SH-SY5Y (cell line): ENCODE measurements at regions not wholly inside any gene's neighbourhood (a gene's known extent, or its start where the extent isn't known, plus 50 kb on each side); places are given as distances from the start of the nearest gene placed in this dataset.

Experiments used
- GATA2 ChIP-seq: IDR thresholded peaks from 2 replicates; pipeline ENCODE4 v1.6.1; 2011; ENCODE audit warnings: mild to moderate bottlenecking, low read depth, low read length
- GATA3 ChIP-seq: IDR thresholded peaks from 2 replicates; pipeline ENCODE4 v1.6.1; 2011; ENCODE audit warnings: low read depth, mild to moderate bottlenecking, low read length, moderate library complexity

DNA sequence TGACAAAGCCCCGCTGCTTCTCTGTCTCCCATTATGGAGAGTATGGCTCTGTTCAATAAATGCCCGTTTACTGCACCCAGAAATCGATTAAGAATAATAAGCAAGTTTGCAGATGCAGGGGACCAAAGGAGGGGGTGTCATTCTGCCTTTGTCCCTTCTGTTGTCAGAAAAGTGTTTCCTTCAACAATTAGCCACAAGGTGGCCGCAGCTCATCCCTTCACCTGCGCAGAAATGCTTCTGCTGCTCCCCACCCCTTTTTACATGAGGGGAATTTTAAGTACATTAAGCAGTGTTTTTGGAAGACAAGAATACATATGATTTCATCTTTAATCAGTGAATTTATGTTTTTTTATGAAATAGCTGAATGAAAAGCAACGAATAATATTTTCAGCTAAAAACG, 175.6 kb upstream of the ARX start:
- TF ChIP-seq GATA3 (no peak), GATA2 (no peak)

DNA sequence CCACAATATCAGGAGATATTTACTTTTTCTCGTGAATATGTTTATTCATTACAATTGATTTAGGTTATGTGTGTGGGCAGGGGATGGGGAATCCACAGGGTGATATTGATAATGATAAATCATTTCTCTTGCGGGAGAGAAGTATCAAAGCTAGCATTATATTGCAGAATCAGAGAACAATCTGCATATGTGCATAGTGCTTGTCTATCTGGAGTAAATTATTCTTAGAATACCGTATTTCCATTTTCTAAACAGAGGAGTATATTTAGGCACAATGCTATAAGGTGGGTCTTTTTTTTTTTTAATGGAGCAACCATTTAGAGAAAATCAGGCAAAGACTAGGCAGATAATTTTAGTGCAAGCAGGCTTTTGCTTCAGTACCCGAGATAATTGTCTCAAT, 166.0 kb upstream of the ARX start:
- no peak for TF ChIP-seq GATA3
- TF ChIP-seq GATA2 = no peak

DNA sequence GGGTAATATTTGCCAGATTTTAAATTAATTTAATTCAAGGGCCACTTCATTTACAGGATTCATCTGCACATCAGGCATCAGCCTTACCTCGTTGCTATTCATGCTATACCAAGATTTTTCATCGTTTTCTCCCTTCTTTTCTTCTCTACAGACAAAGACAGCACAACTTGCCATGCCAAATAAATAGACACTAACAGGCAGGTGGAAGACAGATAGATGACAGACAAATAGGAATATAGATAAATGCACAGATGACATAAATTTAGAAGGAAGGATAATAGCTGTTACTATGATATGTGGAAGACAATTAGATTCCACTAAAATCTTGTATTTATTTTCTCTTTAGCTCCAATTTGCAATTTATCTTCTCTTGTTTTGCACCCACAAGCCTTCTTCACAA, 164.5 kb upstream of the ARX start:
- no peak for TF ChIP-seq GATA2
- TF ChIP-seq GATA3 = no peak

DNA sequence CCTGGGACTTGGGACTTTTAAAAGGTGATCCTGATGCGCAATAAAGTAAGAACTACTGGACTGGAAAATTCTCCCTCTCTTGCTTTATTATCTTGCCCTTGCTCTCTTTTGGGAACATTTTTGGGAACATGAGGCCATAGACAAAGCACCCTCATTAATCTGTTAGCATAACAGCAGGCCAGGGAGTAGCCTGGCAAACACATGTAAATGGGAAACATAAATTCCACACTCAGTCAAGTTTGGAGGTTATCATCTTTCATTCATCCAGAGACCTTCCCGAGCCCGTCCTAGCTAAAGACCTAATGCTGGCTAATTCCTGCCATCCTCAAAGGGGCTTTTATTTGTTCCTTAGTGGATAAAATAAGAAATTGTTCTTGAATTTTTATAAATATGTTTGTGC, 162.8 kb upstream of the ARX start:
- TF ChIP-seq GATA3 (no peak), GATA2 (no peak)

DNA sequence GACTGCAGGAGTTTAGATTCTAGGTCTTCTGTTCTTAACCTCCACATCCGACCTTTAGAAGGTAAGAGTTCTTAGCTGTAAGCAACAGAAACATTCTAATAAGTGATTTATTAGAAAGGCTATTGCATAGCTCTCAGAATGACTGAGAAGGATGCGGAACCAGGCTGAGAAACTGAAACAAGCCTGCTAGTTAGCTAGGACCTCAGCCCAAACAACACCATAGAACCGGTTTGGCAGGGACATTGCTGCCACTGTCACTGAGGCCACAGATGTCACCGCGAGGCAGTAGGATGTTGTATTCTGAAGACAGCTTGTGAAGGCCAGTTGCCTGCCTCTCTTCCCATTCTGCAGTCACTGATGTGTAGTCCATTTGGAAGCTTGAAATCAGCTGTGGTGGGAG, 160.0 kb upstream of the ARX start:
- TF ChIP-seq GATA3 (no peak), GATA2 (no peak)

DNA sequence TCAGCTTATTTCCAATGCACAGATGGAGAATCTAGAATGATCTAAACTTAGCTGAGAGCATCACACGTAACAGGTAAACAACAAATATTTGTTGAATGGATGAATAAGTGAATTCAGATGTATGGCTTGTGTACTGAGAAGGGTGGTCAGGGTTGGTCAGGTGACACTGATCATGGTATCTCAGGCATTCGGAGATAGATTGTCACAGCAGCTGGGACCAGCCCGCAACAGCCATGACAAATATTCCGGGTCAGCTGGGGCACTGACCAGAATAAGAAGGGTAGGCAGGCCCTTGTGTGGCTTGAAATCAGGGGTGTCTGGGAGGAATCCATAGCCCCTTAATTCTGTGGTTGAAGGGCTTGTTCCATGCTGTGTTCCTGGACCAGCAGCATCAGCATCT, 159.4 kb upstream of the ARX start:
- TF ChIP-seq GATA3 (no peak), GATA2 (no peak)

DNA sequence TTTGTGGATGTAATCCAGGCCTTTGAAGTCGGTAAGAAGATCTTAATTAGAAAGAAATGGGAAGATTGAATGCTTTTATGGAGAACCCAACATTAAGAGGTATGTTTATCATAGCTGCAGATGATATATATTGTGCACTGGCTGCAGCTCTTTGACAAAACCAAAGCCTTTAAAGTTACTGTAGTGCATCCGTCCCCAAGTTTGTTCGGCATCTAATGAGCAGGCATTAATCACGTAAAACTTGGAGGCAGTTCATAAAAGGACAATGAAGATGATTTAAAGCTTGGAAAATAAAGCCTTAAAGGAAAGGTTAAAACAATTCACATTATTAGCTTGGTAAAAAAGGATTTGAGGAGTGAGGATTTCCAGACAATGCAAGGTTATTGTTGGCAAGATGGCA, 150.8 kb upstream of the ARX start:
- no peak for TF ChIP-seq GATA3
- no peak for TF ChIP-seq GATA2

DNA sequence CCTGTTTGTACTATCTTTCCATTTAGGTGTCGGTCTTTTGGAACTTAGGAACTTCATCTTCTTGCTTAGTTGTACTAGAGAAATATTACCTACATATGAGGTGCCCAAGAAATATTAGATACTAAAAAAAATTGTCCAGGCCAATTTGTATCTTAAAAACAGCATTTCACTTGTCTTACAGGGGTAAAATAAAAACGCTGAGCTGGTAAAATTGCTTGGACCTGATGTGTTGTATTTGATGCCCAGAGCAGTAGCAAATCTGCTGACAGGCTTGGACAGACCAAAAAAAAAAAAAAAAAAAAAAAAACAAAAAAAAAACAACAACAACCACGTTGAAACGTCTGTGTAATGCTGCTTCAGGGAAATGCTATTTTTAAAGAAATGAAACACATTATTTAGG, 150.4 kb upstream of the ARX start:
- no peak for TF ChIP-seq GATA2
- TF ChIP-seq GATA3 = no peak

DNA sequence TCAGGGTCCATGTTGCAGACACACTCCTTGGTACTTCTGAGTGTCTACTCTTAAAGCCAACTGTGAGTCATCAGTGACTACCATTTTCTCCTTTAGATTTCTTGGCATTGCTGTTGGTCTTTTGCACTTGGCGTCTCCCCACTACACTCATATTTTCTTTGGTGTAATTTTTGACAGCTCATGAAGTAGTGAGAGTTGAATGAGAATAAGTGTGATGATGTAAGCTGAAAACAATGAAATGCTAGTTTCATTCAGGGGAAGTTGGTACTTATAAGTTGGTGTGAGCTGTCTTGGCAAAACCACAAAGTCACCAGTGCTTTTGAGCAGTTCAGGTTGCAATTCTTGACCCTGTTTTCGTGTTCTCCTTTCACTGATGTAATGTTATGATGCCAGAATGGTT, 142.9 kb upstream of the ARX start:
- no peak for TF ChIP-seq GATA2
- TF ChIP-seq GATA3 = no peak

DNA sequence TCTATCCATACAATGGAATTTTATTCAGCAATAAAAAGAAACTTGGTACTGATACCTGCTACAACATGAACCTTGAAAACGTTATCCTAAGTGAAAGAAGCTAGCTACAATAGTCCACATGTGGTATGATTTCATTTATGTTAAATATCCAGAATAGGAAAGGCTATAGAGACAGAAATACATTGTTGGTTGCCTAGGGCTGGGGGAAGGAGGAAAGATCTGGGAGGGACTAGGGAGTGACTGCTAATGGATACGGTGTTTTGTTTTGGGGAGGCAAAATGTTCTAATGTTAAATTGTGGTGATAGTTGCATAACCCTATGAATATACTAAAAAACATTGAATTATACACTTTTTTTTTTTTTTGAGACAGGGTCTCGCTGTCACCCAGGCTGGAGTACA, 141.1 kb upstream of the ARX start:
- TF ChIP-seq GATA2 = no peak
- no peak for TF ChIP-seq GATA3

DNA sequence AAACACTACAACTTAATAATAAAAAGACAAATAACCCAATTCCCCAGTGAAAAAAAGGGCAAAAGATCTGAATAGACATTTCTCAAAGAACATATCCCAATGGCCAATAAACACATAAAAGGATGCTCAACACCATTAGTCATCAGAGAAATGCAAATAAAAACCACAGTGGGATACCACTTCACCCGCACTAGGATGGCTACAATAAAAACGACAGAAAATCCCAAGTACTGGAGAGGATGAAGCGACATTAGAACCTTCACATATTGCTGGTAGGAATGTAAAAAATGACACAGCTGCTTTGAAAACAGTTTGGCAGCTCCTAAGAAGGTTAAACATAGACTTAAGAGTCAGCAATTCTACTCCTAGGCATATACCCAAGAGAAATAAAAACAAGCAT, 140.6 kb upstream of the ARX start:
- TF ChIP-seq GATA3 = no peak
- no peak for TF ChIP-seq GATA2

DNA sequence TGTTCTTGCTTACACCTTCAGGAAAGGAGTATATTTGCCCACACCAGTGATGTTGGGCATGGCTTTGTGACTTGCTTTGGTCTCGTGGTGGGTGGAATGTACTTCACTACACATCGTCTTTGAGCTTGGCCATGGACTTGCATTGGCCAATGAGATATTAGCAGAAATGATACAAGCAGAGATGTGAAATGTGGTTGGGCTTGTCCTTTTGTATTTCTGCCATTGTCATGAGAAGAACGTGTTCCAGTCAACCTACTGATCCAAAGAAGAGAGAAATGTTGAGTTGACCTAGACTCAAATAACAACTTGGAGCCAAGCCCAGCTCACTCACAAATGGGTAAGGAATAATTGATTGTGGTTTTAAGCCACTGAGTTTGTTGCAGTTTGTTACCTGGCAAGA, 138.4 kb upstream of the ARX start:
- TF ChIP-seq GATA2 = no peak
- no peak for TF ChIP-seq GATA3

DNA sequence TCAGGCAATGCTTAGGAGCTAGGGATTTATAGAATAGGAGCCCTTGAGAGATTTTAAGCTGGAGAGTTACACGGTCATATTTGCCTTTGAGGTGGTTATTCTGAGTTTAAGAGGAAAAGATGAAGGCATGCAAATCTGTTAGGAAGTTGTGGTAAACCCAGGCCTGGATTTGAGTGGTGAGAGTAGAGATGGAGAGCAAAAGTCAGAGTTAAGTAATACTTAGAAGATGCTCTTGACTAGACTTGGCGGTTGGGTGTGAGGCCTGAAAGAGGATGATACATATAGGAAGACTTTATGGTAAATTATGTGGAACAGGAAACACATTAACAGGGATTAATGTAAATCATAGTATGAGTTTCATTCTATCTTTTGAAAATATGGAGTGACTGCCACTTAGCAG, 136.0 kb upstream of the ARX start:
- TF ChIP-seq GATA3 (no peak), GATA2 (no peak)

DNA sequence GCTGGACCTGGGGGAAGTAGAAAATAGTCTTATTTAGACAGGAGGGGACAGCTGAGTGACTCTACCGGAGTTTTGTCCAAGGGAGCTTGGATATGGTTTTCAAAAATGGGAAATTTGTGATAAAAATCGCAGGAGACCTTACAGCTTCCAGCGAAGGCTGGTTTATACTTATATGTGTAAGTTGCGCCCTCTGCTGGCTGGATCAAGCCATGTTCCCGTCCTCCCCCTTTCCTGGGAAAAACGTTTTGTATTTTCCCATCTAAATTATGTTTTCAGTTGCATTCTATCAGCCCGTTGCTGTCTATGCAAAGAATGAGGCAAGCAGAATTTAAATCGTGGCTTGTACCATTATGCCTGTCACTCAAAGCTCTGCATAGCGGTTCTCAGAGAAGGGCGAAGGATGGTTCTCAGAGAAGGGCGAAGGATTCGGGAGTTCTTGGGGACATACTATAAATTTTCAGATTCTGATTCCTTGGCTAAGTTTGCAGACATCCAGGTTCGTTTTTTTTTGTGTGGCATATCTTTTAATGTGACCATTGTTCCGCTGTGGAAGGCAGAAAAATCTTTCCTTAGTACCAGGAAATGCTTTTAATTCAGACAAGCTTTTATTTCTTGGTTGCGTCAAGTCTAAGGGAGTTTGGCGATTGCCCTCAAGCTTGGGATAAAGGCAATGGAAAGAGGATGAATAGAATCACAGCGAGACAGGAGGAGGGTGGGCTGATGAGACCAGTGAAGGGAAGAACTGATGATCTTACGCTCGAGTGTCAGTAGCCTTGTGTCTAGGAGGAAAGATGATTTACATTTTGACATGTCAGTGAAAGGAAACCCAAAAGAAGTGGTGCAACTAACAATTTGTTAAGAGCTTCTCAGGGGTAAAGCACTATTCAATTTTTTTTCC, 128.5 kb upstream of the ARX start:
- no peak for TF ChIP-seq GATA2
- no peak for TF ChIP-seq GATA3

DNA sequence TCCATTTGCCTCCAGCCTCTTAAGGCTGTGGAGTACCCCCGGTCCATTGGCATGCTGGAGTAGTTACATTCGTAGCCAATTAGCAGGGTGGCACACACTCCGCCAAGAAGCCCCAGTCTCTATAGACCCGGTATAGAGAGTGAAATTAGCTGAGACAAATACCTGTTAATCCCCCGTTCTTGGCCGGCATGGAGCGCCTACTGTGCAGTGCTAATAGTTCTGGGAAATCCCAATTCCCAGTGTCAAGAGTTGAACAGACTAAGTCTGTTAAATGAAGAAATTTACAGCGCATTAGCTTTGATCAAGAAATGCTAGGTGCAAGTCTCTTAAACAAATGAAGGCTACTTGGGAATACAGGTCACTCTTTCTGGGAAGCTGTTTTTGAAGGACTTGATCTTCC, 127.8 kb upstream of the ARX start:
- TF ChIP-seq GATA3 (no peak), GATA2 (no peak)

DNA sequence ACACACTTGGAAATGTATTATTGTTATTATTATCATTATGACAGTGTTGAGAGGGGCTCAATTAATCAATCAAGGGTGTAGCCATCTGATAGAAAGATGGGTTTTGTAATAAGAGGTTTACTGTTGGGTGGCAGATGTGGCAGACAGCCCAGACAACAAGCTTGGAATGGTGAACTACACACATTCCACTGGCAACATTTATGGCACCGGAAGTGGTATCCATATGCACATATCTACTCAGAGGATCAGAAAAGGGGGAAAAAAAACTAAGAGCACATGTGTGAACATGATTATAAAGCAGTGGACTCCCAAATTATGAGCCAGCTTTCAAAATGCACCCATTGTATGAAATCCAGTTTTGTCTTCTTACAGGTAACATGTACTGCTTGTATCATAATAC, 125.9 kb upstream of the ARX start:
- TF ChIP-seq GATA2 = no peak
- no peak for TF ChIP-seq GATA3

DNA sequence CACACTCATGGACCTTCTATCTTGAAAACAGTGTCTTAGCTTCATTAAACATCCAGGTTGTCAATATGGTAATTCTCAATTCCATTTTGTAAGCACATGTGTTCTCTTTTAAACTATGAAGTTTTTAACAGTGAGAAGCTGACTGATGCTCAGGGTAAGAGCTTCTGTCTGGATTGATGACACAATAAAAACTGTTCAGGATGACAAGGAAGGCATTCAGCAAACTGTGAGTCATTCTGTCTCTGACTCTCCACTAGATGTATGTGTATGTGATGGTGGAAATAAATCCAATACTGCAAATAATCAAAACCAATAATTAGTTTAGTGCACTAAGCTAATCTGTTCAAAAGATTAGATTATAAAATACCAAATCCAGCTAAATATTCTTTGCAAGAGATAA, 115.3 kb upstream of the ARX start:
- TF ChIP-seq GATA2 (no peak), GATA3 (no peak)
